GM18519 (cell line): ENCODE measurements at regions not wholly inside any gene's neighbourhood (a gene's known extent, or its start where the extent isn't known, plus 50 kb on each side); places are given as distances from the start of the nearest gene placed in this dataset.

ENCODE experiments used
- ATAC-seq: cut with Tn5 transposase; IDR thresholded peaks from one replicate; pipeline ENCODE4 v1.9.1; 2021; ENCODE audit warnings: mild to moderate bottlenecking, moderate library complexity; ENCODE audit not compliant: unreplicated experiment, low FRiP score

DNA sequence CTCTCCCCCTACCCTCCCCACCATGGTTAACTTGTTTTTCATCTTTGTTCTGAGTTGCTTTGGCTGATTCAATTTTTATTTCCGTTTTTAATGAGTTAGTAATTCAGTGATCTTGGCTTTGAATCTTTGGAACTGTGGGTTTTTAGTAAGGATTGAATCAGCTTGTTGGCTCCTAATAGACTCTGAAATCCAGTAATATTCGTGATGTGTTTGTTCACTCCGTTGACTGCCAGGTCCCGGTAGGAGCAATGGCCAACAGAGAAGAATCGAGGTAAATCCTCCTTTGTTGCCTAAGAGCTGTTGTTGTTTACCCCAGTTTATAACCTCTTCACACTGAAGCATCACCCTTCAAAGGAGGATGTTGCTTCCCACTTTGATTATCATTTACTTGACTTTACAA, 92.7 kb downstream of the PCSK1 start:
- no peak for ATAC-seq

GRCh38 chr5:96339862-96340261, 93.2 kb downstream of the PCSK1 start:
- ATAC-seq: no peak

DNA sequence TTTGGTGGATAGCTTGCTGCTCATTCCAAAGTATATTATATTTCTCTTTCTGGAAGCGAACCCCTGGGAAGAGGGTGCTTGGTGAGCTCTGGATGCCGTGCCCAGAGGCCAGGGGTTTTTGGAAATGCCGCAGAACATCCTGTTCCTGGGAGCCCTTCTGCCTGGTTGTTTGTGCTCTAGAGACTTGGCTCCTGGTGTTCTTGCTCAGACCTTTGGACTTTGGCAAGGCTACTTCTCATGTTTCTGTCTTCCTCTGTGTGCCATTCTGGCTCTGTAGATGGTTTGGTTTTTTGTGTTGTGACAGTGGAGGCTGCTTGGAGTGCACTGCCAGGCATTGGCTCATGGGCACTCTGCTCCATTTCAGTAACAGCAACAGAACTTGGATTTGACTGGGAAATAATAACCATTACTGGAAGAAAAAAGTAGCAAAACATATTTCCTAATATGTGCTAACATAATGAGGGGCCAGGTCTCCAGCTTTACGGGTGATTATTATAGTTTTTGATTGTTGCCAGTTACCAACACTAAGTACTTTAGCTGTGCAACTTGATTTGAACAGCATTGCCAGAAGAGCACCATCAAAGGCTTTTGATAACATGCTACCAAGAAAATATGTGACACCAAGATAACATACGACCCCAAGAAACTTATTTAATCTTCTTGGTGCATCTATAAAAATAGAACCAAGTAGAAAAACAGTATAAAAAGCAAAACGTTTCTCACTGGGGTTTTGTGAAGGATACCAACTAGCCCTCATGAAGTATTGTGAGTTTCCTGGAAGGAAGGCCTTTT, 94.2 kb downstream of the PCSK1 start:
- no peak for ATAC-seq

GRCh38 chr5:96338091-96338490, 95.0 kb downstream of the PCSK1 start:
- ATAC-seq: peak; percentile 48

DNA sequence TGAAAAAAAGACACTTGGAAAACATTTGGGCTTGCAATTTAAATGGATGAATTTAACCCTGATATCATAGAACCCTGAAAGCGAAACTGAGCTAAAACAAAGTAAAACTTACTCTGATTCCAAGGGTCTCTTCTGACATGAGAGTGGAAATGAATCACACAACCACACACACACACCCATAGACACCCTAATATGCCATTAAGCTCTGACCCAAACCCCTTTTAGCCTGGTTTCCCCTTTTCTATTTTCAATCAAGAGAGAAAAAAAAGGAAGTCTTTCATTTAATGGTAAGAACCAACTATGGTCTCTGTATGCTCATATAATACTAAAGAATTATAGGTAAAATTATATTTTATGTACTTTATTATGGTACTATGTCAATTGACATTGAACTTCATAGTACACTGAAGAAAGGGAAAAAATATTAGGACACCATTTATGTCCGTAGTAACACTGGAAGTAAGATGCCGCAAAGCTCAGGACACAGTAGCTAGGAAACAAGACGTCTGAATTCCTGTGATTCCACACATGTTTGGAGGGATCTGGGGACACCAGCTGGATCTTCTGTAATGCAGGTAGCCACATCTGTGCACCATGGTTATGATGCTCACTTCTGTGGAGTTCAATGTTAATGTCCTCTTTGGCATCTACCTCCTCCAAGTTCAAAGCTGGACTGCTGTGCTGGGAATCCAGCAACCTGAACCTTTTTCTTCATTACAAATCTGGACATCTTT, 95.8 kb downstream of the PCSK1 start:
- ATAC-seq: no peak

DNA sequence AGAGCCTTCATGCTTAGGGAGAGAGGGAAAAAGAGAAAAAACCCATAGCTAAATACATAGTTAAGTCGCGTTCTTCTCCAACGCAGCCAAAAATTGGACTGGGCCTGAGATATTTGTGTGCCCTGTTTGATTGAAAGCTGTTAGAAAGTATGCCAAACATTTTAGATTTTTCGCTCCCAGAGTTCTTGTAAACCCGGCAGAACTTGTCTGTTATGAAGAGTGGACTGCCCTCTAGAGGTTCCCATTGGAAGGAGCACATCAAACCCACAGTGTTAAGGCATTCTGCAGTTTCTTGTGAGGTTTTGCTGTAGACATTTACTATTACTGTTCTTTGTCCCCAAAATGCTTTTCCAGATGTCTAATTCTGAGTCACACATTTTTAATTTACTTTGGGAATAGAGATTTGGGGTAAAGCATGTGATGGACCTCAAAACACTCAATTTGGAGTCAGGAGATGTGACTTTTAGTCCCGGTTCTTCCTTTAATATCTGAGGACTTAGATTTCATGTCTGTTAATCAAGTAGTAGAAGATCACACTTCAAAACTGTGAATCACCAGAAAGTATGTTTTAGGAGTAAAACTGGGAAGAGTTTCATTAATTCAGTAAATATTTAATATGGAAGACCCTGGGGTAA, 96.6 kb downstream of the PCSK1 start:
- ATAC-seq: peak; percentile 43

GRCh38 chr5:96335873-96336272, 97.2 kb downstream of the PCSK1 start:
- no peak for ATAC-seq

DNA sequence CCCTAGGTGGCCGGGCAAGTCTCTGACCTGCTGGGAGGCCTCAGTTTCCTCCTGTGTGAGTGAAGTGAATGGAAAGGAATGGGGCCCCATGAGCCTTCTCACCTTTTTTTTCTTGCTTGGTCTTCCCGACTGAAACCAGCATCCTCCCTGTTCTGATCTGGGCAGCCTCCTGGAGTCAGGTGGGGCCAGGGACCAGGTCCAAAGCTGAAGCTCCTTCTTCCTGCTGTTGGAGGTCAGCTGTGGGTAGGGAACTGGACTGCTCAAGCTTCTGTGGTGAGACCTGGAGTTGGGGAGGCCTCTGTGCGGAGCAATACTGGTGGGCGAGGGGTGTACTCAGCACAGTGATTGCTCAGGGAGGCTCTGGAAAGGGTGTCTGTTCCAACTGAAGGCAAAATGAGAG, 99.7 kb downstream of the PCSK1 start:
- ATAC-seq: no peak

- ATAC-seq: no peak
These were observed 100.3 kb downstream of the PCSK1 start for GRCh38 chr5:96332535-96333366.

- no peak for ATAC-seq
These were observed 101.2 kb downstream of the PCSK1 start for GRCh38 chr5:96331681-96332361.

GRCh38 chr5:96331210-96331609, 101.8 kb downstream of the PCSK1 start:
- no peak for ATAC-seq

- no peak for ATAC-seq
These were observed 102.4 kb downstream of the PCSK1 start for GRCh38 chr5:96330530-96331140.

DNA sequence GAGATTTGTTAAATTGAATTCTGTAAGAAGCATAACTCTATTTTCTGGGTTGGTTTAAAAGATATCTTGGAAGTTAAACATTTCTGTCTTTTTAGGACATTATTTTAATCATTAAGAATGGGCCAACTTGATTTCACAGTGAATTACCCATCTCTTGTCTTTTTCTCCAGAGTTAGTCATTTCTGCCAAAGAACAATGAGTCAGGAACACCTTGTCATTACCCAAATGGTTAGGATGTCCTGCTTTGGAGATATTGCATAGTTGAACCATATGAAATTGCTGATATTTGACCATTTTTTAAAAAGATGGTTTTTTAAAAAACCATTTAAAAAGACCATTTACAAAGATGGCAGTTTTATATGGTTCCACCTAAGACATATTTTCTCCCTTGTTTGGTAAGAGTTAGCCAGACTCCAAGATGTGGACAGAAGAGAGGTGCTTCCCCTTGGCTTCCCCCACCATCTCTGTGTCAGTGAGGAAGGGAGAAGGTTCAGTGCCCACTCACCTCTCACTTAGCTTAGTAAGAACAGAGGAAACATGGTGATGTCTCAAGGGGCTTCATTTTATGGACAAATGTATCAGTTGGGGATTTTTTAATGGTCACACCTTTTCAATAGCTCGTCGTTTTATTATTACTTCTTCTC, 103.0 kb downstream of the PCSK1 start:
- ATAC-seq: no peak

- no peak for ATAC-seq
These were observed 103.8 kb downstream of the PCSK1 start for GRCh38 chr5:96329289-96329688.

- ATAC-seq: no peak
These were observed 105.3 kb downstream of the PCSK1 start for GRCh38 chr5:96327722-96328121.

GRCh38 chr5:96326902-96327301, 106.1 kb downstream of the PCSK1 start:
- ATAC-seq: peak; percentile 79

- ATAC-seq: no peak
These were observed 108.3 kb downstream of the PCSK1 start for GRCh38 chr5:96324708-96325107.

DNA sequence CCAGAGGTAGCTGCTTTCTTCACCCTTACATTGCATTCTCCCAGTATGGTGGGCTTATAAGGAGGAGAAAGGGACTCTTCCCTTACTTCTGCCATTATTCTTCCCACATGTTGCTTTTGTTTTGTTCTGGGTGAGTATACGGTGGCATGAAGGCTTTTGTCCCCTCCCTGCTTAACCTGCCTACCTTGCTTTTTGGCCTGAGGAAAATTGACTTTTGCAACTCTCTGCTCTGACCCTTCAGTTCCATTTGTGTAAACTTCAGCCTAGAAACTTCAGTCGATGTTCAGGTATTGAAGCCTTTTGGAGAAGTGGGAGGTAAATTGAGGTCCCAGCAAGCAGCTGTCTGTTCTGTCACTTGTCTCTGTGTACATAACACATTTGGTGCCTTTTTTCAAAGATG, 110.2 kb downstream of the PCSK1 start:
- ATAC-seq: no peak

DNA sequence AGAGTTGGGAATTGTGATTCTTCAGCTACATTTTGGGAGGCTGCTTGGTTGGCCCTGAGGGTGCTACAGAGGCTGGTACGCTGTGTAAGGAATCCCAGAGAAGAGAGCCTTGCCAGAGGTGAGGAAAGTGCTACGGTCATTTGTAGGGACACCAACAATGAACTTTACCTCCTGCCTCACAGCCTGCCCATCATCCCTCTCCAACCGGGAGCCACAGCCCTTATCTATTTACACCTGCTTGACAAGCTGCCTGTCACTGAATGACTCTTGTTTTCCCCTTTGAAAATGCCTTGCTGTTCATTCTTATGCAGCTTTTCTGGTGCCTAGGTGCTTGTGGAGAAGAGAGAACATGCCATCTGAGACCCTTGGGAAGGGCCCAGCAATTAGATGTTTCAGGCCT, 110.8 kb downstream of the PCSK1 start:
- ATAC-seq: no peak
